GM18861 (cell line): ENCODE measurements at regions not wholly inside any gene's neighbourhood (a gene's known extent, or its start where the extent isn't known, plus 50 kb on each side); places are given as distances from the start of the nearest gene placed in this dataset.

ENCODE experiments used
- ATAC-seq: cut with Tn5 transposase; IDR thresholded peaks from one replicate; pipeline ENCODE4 v1.9.1; 2021; ENCODE audit not compliant: unreplicated experiment

GRCh38 chr12:67832155-67832554 is 157.1 kb upstream of the IFNG-AS1 start:
- no peak for ATAC-seq

GRCh38 chr12:67833602-67834001 is 155.6 kb upstream of the IFNG-AS1 start:
- no peak for ATAC-seq

GRCh38 chr12:67837876-67838275 is 151.4 kb upstream of the IFNG-AS1 start:
- no peak for ATAC-seq

- ATAC-seq, result no peak
Measured at GRCh38 chr12:67842124-67842523, 147.1 kb upstream of the IFNG-AS1 start.

- no peak for ATAC-seq
Measured at GRCh38 chr12:67843257-67843656, 146.0 kb upstream of the IFNG-AS1 start.

- no peak for ATAC-seq
Measured at GRCh38 chr12:67852701-67853100, 136.5 kb upstream of the IFNG-AS1 start.

GRCh38 chr12:67853204-67853603 is 136.0 kb upstream of the IFNG-AS1 start:
- no peak for ATAC-seq

- no peak for ATAC-seq
Measured at GRCh38 chr12:67854351-67854750, 134.9 kb upstream of the IFNG-AS1 start.

- no peak for ATAC-seq
Measured at GRCh38 chr12:67855103-67855502, 134.1 kb upstream of the IFNG-AS1 start.

GRCh38 chr12:67871231-67871630 is 118.0 kb upstream of the IFNG-AS1 start:
- ATAC-seq, result no peak

- no peak for ATAC-seq
Measured at GRCh38 chr12:67873355-67873754, 115.9 kb upstream of the IFNG-AS1 start.

- ATAC-seq, result no peak
Measured at GRCh38 chr12:67876305-67876915, 112.8 kb upstream of the IFNG-AS1 start.

GRCh38 chr12:67877727-67878126 is 111.5 kb upstream of the IFNG-AS1 start:
- ATAC-seq, result no peak

GRCh38 chr12:67879937-67880336 is 109.3 kb upstream of the IFNG-AS1 start:
- ATAC-seq, result no peak

GRCh38 chr12:67881565-67881964 is 107.7 kb upstream of the IFNG-AS1 start:
- no peak for ATAC-seq

- no peak for ATAC-seq
Measured at GRCh38 chr12:67884596-67884995, 104.7 kb upstream of the IFNG-AS1 start.

GRCh38 chr12:67885375-67886169 is 103.7 kb upstream of the IFNG-AS1 start:
- ATAC-seq, result no peak

- no peak for ATAC-seq
Measured at GRCh38 chr12:67887065-67887464, 102.2 kb upstream of the IFNG-AS1 start.

- ATAC-seq, result no peak
Measured at GRCh38 chr12:67889931-67890330, 99.3 kb upstream of the IFNG-AS1 start.

- no peak for ATAC-seq
Measured at GRCh38 chr12:67890726-67891258, 98.5 kb upstream of the IFNG-AS1 start.

GRCh38 chr12:67891596-67891995 is 97.7 kb upstream of the IFNG-AS1 start:
- ATAC-seq, result no peak

- ATAC-seq, result no peak
Measured at GRCh38 chr12:67892259-67893021, 96.8 kb upstream of the IFNG-AS1 start.
